K562 (cell line): ENCODE measurements at regions not wholly inside any gene's neighbourhood (a gene's known extent, or its start where the extent isn't known, plus 50 kb on each side); places are given as distances from the start of the nearest gene placed in this dataset.

Experiments
- ATAC-seq: fragments of 200-7000 bp; cut with Tn5 transposase; 3 replicates; pipeline ENCODE4 v1.9.1; 2020; ENCODE audit warnings: moderate library complexity
- BruUV-seq: library from RNA; stranded (reverse); fragments of 400-500 nt; replicated peaks from 2 replicates; lab custom pipeline; 2021; lab: Mats Ljungman, UMichigan
- CTCF ChIA-PET: fragments of 300-600 bp; formaldehyde crosslinking; extraction: SDS; loops from one replicate; lab custom pipeline; 2021; ENCODE audit warnings: low intra/inter-chr PET ratio; lab: Yijun Ruan, JAX
- POLR2A ChIA-PET: fragments of 300-600, 350-650 bp; sonication (Branson Sonifier 250); formaldehyde crosslinking; extraction: SDS; loops from one replicate; lab custom pipeline; 2021; ENCODE audit warnings: antibody characterized with exemption, inconsistent platforms; lab: Yijun Ruan, JAX
- DNase-seq, 4 experiments: peaks; one replicate each; pipeline versions ENCODE4 v3.0.0 to v3.0.0-alpha.2; 2011 to 2018; ENCODE audit warnings: low spot score in 3 of 4, mixed read lengths in 3 of 4; ENCODE audit errors: extremely low read depth in 1 of 4
- FAIRE-seq: peaks from 2 replicates; lab custom pipeline; 2011; peaks lifted over from hg19 to GRCh38; lab: Jason Lieb, UNC
- H2AFZ ChIP-seq: 2 replicates; pipeline ENCODE4 v1.6.0; 2011; ENCODE audit warnings: low read depth, low read length, control low read depth, inconsistent platforms
- H3K27ac ChIP-seq: fragments of 200-600 bp; 3 replicates; pipeline ENCODE4 v1.8.0; 2011; ENCODE audit warnings: low read depth, mild to moderate bottlenecking, control low read depth, inconsistent platforms, low read length, moderate library complexity, mixed read lengths; ENCODE audit errors: extremely low read depth
- H3K27me3 ChIP-seq, 2 experiments: fragments of 300-600 bp in 1 of 2; 2 replicates in 1 of 2; 3 replicates in 1 of 2; pipeline versions ENCODE4 v1.6.0 to v1.8.0; 2011; ENCODE audit warnings: inconsistent platforms in 2 of 2, low read length in 2 of 2, mild to moderate bottlenecking in 1 of 2, mixed read lengths in 1 of 2, moderate library complexity in 1 of 2; ENCODE audit not compliant: control insufficient read depth in 2 of 2, insufficient read depth in 2 of 2
- H3K36me3 ChIP-seq: fragments of 300-600 bp; 3 replicates; pipeline ENCODE4 v1.8.0; 2011; ENCODE audit warnings: mild to moderate bottlenecking, low read length, inconsistent platforms; ENCODE audit not compliant: control insufficient read depth, insufficient read depth
- H3K4me1 ChIP-seq, 2 experiments: fragments of 200-600 bp in 1 of 2; replicated peaks in 1 of 2; 2 replicates in 1 of 2; 3 replicates in 1 of 2; pipeline versions ENCODE4 v1.5.1 to v1.8.0; 2011; ENCODE audit warnings: inconsistent platforms in 2 of 2, low read length in 2 of 2, mild to moderate bottlenecking in 1 of 2, mixed read lengths in 1 of 2, moderate library complexity in 1 of 2; ENCODE audit not compliant: control insufficient read depth in 2 of 2, insufficient read depth in 2 of 2
- H3K4me2 ChIP-seq: 2 replicates; pipeline ENCODE4 v1.6.1; 2011; ENCODE audit warnings: low read length, control low read depth, inconsistent platforms, mixed read lengths; ENCODE audit not compliant: insufficient read depth
- H3K4me3 ChIP-seq: fragments of 200-600 bp; sonication (generic), shearing (Covaris generic); 2 replicates; pipeline ENCODE4 v1.5.1; 2016; ENCODE audit warnings: control low read depth, inconsistent platforms
- H3K79me2 ChIP-seq: fragments of 200-600 bp; 3 replicates; pipeline ENCODE4 v1.8.0; 2011; ENCODE audit warnings: low read length, inconsistent platforms; ENCODE audit not compliant: control insufficient read depth, insufficient read depth
- H3K9ac ChIP-seq, 2 experiments: 2 replicates each; pipeline versions ENCODE4 v1.6.0 to v1.6.1; 2011; ENCODE audit warnings: low read depth in 2 of 2, low read length in 2 of 2, control low read depth in 1 of 2, inconsistent platforms in 1 of 2, mild to moderate bottlenecking in 1 of 2, mixed read lengths in 1 of 2; ENCODE audit not compliant: insufficient read depth in 1 of 2
- H3K9me1 ChIP-seq: one replicate; pipeline ENCODE4 v1.6.0; 2011; ENCODE audit warnings: inconsistent platforms, mild to moderate bottlenecking, low read length, moderate library complexity; ENCODE audit not compliant: control insufficient read depth, insufficient read depth
- H3K9me3 ChIP-seq: replicated peaks from 2 replicates; pipeline ENCODE4 v1.5.1; 2011; ENCODE audit warnings: low read depth, low read length, inconsistent platforms; ENCODE audit not compliant: control insufficient read depth, insufficient read depth
- H4K20me1 ChIP-seq: replicated peaks from 2 replicates; pipeline ENCODE4 v1.6.1; 2011; ENCODE audit warnings: low read length, inconsistent platforms, mixed read lengths; ENCODE audit not compliant: control insufficient read depth, insufficient read depth
- CCNT2 ChIP-seq: IDR thresholded peaks from 2 replicates; pipeline ENCODE4 v1.6.1; 2011; ENCODE audit warnings: borderline replicate concordance, low read depth, mild to moderate bottlenecking, moderate library complexity, mixed read lengths, low read length; ENCODE audit not compliant: insufficient read length; ENCODE audit errors: extremely low read depth
- HMG20B ChIP-seq: fragments of 250-450 bp; sonication (Bioruptor Pico); IDR thresholded peaks from 2 replicates; pipeline ENCODE4 v1.5.0; 2021; ENCODE audit warnings: mild to moderate bottlenecking
- KLF16 ChIP-seq: IDR thresholded peaks from 2 replicates; pipeline ENCODE4 v1.6.1; 2016; ENCODE audit warnings: antibody characterized with exemption
- NONO ChIP-seq, 2 experiments: fragments of 200-400 bp in 1 of 2; fragments of 450-650 bp in 1 of 2; formaldehyde crosslinking in 1 of 2; IDR thresholded peaks; 2 replicates each; pipeline ENCODE4 v1.6.1; 2017; ENCODE audit warnings: low read depth in 2 of 2, mild to moderate bottlenecking in 2 of 2, moderate library complexity in 2 of 2, low read length in 1 of 2
- PHTF2 ChIP-seq: fragments of 250-450 bp; sonication (Bioruptor Pico); IDR thresholded peaks from 2 replicates; pipeline ENCODE4 v1.5.0; 2021; ENCODE audit warnings: mild to moderate bottlenecking
- RBM34 ChIP-seq: fragments of 200-400 bp; formaldehyde crosslinking; IDR thresholded peaks from 2 replicates; pipeline ENCODE4 v1.6.1; 2018; ENCODE audit warnings: low read length, borderline replicate concordance; ENCODE audit not compliant: insufficient read depth
- RFX1 ChIP-seq: fragments of 450-650 bp; IDR thresholded peaks from 2 replicates; pipeline ENCODE4 v1.6.1; 2016; ENCODE audit warnings: mild to moderate bottlenecking, moderate library complexity
- TAF9B ChIP-seq: fragments of 450-650 bp; IDR thresholded peaks from 2 replicates; pipeline ENCODE4 v1.6.1; 2018; ENCODE audit warnings: mild to moderate bottlenecking; ENCODE audit not compliant: partially characterized antibody
- YBX1 ChIP-seq: fragments of 450-650 bp; IDR thresholded peaks from 2 replicates; pipeline ENCODE4 v1.7.1; 2016; ENCODE audit warnings: mild to moderate bottlenecking
- ZNF12 ChIP-seq: sonication (generic); formaldehyde crosslinking; IDR thresholded peaks from 2 replicates; pipeline ENCODE4 v1.4.0; 2020; ENCODE audit warnings: mild to moderate bottlenecking, missing genetic modification reagents
- ZNF239 ChIP-seq: fragments of 250-450 bp; sonication (Bioruptor Pico); IDR thresholded peaks from 2 replicates; pipeline ENCODE4 v1.4.0; 2020; ENCODE audit warnings: mild to moderate bottlenecking
- ZNF780A ChIP-seq: fragments of 250-450 bp; sonication (Bioruptor Pico); IDR thresholded peaks from 2 replicates; pipeline ENCODE4 v1.5.0; 2021; ENCODE audit warnings: mild to moderate bottlenecking
- WGBS: fragments of 100-300 bp; shearing (Covaris generic); methylation state at CpG from one replicate; pipeline ENCODE4 v1.1.6; 2016; ENCODE audit warnings: low coverage, mixed read lengths; ENCODE audit not compliant: insufficient coverage; ENCODE audit errors: missing lambda C conversion rate; 5-methylcytosine and 5-hydroxymethylcytosine counted together
- in situ Hi-C: fragments of 300-500 bp; cut with MboI; formaldehyde crosslinking; loops from 4 replicates; pipeline ENCODE4 v1.15.0; 2018; ENCODE audit warnings: inconsistent platforms, mixed read lengths
- intact Hi-C: fragments of 100-400 bp; cut with micrococcal nuclease; formaldehyde crosslinking; loops from 2 replicates; pipeline ENCODE4 v1.14.2; 2022
- TF ChIP-seq, protein P1 (sequence below): fragments of 450-650 bp; formaldehyde crosslinking; IDR thresholded peaks from 2 replicates; pipeline ENCODE4 v1.4.0; 2022; ENCODE audit warnings: missing genetic modification characterization
- TF ChIP-seq, protein P2 (sequence below): sonication (generic); formaldehyde crosslinking; IDR thresholded peaks from 2 replicates; pipeline ENCODE4 v1.8.0; 2022; ENCODE audit warnings: mild to moderate bottlenecking, missing genetic modification reagents
- TF ChIP-seq, protein P3 (sequence below): sonication (generic); formaldehyde crosslinking; IDR thresholded peaks from 2 replicates; pipeline ENCODE4 v1.8.0; 2022; ENCODE audit warnings: missing genetic modification reagents, mild to moderate bottlenecking, borderline replicate concordance
- TF ChIP-seq, protein P4 (sequence below): conservative IDR thresholded peaks from 2 replicates; pipeline ENCODE4 v1.6.1; 2011; ENCODE audit warnings: low read depth, mild to moderate bottlenecking, low read length; ENCODE audit not compliant: control insufficient read depth

DNA sequence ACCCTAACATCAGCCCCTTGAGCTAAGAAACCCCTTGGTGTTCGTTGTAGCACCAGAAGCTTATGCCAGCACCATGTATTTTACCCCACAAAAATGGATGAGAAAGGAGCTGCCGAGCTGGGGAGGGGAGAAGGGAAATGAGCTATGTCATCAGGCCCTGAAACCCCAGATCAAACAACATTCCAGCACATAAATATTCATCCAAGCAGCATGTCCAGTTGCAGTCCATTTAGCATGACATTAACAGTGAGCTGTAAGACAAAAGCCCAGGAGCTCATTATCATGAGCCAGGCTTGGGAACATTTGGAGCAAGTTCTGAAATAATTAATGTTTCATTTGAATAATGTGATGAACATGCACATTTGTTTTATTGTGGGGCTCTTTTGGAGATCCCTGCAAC lies 630.1 kb upstream of the TMEM132C start:
- TF ChIP-seq, protein P1, sequence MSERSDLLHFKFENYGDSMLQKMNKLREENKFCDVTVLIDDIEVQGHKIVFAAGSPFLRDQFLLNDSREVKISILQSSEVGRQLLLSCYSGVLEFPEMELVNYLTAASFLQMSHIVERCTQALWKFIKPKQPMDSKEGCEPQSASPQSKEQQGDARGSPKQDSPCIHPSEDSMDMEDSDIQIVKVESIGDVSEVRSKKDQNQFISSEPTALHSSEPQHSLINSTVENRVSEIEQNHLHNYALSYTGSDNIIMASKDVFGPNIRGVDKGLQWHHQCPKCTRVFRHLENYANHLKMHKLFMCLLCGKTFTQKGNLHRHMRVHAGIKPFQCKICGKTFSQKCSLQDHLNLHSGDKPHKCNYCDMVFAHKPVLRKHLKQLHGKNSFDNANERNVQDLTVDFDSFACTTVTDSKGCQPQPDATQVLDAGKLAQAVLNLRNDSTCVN (CRISPR knock-in tag): no peak
- TF ChIP-seq, protein P2, sequence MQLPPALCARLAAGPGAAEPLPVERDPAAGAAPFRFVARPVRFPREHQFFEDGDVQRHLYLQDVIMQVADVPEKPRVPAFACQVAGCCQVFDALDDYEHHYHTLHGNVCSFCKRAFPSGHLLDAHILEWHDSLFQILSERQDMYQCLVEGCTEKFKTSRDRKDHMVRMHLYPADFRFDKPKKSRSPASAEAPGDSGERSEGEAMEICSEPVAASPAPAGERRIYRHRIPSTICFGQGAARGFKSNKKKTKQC (CRISPR knock-in tag): no peak
- TF ChIP-seq ZNF780A (CRISPR knock-in tag) (no peak), YBX1 (no peak), KLF16 (no peak), ZNF239 (CRISPR knock-in tag) (no peak), RFX1 (no peak), TAF9B (no peak), HMG20B (no peak), NONO (IDR thresholded peaks at IDR 0.05; ENCODE audit: low read depth in 2 of 2, low read length in 1 of 2) (no peak), PHTF2 (CRISPR knock-in tag) (no peak), CCNT2 (no peak), RBM34 (no peak), ZNF12 (CRISPR knock-in tag) (no peak)
- TF ChIP-seq, protein P3, sequence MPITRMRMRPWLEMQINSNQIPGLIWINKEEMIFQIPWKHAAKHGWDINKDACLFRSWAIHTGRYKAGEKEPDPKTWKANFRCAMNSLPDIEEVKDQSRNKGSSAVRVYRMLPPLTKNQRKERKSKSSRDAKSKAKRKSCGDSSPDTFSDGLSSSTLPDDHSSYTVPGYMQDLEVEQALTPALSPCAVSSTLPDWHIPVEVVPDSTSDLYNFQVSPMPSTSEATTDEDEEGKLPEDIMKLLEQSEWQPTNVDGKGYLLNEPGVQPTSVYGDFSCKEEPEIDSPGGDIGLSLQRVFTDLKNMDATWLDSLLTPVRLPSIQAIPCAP: no peak
- TF ChIP-seq, protein P4, sequence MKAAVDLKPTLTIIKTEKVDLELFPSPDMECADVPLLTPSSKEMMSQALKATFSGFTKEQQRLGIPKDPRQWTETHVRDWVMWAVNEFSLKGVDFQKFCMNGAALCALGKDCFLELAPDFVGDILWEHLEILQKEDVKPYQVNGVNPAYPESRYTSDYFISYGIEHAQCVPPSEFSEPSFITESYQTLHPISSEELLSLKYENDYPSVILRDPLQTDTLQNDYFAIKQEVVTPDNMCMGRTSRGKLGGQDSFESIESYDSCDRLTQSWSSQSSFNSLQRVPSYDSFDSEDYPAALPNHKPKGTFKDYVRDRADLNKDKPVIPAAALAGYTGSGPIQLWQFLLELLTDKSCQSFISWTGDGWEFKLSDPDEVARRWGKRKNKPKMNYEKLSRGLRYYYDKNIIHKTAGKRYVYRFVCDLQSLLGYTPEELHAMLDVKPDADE: no peak
- Histone ChIP-seq H3K36me3 (no peaks in the 10 kb centered on the region), H3K27ac (no peak overlapping the region), H2AFZ (no peak overlapping the region), H3K9ac (no peak overlapping the region), H3K9me1 (no peaks in the 10 kb centered on the region), H3K27me3 (no peaks in the 10 kb centered on the region), H3K9me3 (no peaks in the 10 kb centered on the region), H3K4me3 (no peak overlapping the region), H4K20me1 (no peaks in the 10 kb centered on the region), H3K4me1 (no peaks in the 10 kb centered on the region), H3K79me2 (no peaks in the 10 kb centered on the region), H3K4me2 (no peak overlapping the region)
- WGBS: 0% methylated on average over 2 of the region's 2 CpGs
- FAIRE-seq (no peak), ATAC-seq (no peak), DNase-seq (no peak)
- intact Hi-C loops (no loop called here), in situ Hi-C loops (no loop called here)
- POLR2A ChIA-PET: no interaction called here
- CTCF ChIA-PET: no interaction called here
- no TSS peak for BruUV-seq
